Stimulated activated naive CD8-positive, alpha-beta T cell treated with anti-CD3 and anti-CD28 coated beads, Interleukin-15, Interleukin-2, amounts not matched to agents 100 ng/mL and 50 ng/mL, for 24 hours (primary cell): ENCODE measurements at regions not wholly inside any gene's neighbourhood (a gene's known extent, or its start where the extent isn't known, plus 50 kb on each side); places are given as distances from the start of the nearest gene placed in this dataset.
"Not testable (repeated sequence)": the region's sequence is repeated elsewhere in the genome, so short reads cannot be mapped to it uniquely, and the experiment has no call there.

Experiments
- H3K27ac Mint-ChIP-seq: one replicate; pipeline ENCODE4 v1.8.0; 2021; ENCODE audit warnings: mild to moderate bottlenecking, mixed read lengths
- H3K27me3 Mint-ChIP-seq: one replicate; pipeline ENCODE4 v1.8.0; 2021; ENCODE audit warnings: mixed read lengths
- H3K36me3 Mint-ChIP-seq: one replicate; pipeline ENCODE4 v1.8.0; 2021; ENCODE audit warnings: low read depth, mixed read lengths
- H3K4me1 Mint-ChIP-seq: one replicate; pipeline ENCODE4 v1.8.0; 2021; ENCODE audit warnings: low read depth, mixed read lengths
- H3K4me3 Mint-ChIP-seq: one replicate; pipeline ENCODE4 v1.8.0; 2021; ENCODE audit warnings: mild to moderate bottlenecking, mixed read lengths
- H3K9me3 Mint-ChIP-seq: one replicate; pipeline ENCODE4 v1.8.0; 2021; ENCODE audit warnings: mixed read lengths

DNA sequence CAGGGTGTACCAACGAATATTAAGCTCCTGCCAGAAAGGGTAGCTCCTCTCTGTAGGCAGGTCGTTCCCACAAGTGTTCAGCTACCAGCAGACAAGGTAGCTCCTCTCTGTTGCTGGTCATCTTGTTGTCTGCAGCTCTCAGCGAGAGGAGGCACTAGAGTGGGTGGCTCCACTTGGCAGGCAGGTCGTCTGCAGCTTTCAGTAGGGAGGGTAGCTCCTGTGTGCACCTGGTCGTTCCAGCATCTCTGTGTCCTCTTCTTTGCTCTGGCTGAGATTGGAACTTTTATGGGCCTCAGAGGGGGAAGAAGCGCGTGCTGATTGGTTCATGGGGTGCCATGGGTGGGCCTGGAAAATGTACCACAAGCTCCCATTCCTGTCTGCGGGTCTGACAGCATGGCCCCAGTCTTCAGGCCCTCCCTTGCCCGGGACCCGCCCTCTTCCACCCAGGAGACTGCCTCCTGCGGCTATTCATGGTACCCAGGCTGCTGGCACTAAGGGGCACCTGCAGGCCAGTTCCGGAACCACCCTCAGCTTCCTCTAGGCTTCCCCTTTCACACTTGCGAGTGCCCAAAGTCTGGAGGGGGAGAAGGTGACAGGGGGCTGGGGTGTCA lies 63.9 kb upstream of the CACNA2D1 start:
- Mint-ChIP-seq H3K4me3 (no peak overlapping the region), H3K27me3 (peaks cover 7% of the 10 kb centered on the region), H3K4me1 (no peaks in the 10 kb centered on the region), H3K9me3 (peaks cover 3% of the 10 kb centered on the region), H3K36me3 (no peaks in the 10 kb centered on the region), H3K27ac (no peak overlapping the region)

GRCh38 chr7:82506702-82507101 lies 63.1 kb upstream of the CACNA2D1 start:
- peaks cover 7% of the 10 kb centered on the region for H3K27me3 Mint-ChIP-seq
- H3K9me3 Mint-ChIP-seq: peaks cover 7% of the 10 kb centered on the region
- no peaks in the 10 kb centered on the region for H3K36me3 Mint-ChIP-seq
- no peak overlapping the region for H3K4me3 Mint-ChIP-seq
- H3K4me1 Mint-ChIP-seq: no peaks in the 10 kb centered on the region
- H3K27ac Mint-ChIP-seq: no peak overlapping the region

DNA sequence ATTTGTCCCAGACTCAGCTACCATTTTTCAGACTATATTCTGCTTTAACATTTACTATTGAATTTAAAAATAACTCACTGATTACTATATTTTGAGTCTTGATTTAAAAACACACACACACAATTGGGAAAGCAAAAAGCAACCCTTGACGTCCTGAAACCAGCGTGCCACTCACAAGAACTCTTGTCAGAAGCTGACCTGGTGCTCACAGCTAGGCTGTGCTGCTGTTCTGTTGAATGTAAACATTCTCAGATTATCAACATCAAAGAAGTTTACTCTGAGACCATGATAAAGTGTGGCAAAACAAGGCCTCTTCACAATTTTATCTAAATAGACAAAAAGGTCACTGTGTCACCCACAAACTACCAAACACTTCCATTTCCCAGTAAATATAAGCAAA lies 62.6 kb upstream of the CACNA2D1 start:
- Mint-ChIP-seq H3K4me1 (no peaks in the 10 kb centered on the region), H3K36me3 (no peaks in the 10 kb centered on the region), H3K27me3 (peaks cover 7% of the 10 kb centered on the region), H3K9me3 (peaks cover 7% of the 10 kb centered on the region), H3K27ac (no peak overlapping the region), H3K4me3 (no peak overlapping the region)

DNA sequence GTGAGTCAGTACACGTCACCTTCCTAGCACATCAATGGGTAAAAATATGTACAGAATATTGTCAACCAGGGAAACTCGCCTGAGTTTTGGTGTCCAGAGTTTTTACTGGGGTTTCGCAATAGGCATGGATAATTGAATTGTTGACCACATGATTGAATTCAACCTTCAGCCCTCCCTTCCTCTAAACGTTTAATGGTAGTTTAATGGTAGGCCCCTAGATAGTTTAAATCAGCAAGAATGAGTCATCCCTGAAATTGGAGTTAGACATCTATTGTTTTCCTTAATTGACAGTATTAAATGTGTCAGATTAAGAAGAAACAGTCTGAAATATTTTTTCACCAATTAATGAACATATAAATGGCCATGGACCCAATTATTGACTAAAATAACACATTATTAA lies 57.8 kb upstream of the CACNA2D1 start:
- no peaks in the 10 kb centered on the region for H3K27me3 Mint-ChIP-seq
- no peaks in the 10 kb centered on the region for H3K4me1 Mint-ChIP-seq
- no peaks in the 10 kb centered on the region for H3K36me3 Mint-ChIP-seq
- H3K4me3 Mint-ChIP-seq: no peak overlapping the region
- H3K27ac Mint-ChIP-seq: no peak overlapping the region
- peaks cover 11% of the 10 kb centered on the region for H3K9me3 Mint-ChIP-seq

- H3K9me3 Mint-ChIP-seq: peaks cover 11% of the 10 kb centered on the region
- H3K27me3 Mint-ChIP-seq: not testable (repeated sequence)
Observed at GRCh38 chr7:82499546-82499945, 56.0 kb upstream of the CACNA2D1 start.

GRCh38 chr7:82494420-82494819 lies 50.8 kb upstream of the CACNA2D1 start:
- no peak overlapping the region for H3K27ac Mint-ChIP-seq
- no peak overlapping the region for H3K4me3 Mint-ChIP-seq
- H3K36me3 Mint-ChIP-seq: no peaks in the 10 kb centered on the region

More at GRCh38 chr7:82499546-82499945, 56.0 kb upstream of the CACNA2D1 start:
- not testable (repeated sequence) for H3K36me3 Mint-ChIP-seq, H3K27ac Mint-ChIP-seq, H3K4me3 Mint-ChIP-seq, H3K4me1 Mint-ChIP-seq

More at GRCh38 chr7:82494420-82494819, 50.8 kb upstream of the CACNA2D1 start:
- H3K9me3 Mint-ChIP-seq: no peaks in the 10 kb centered on the region
- peaks cover 5% of the 10 kb centered on the region for H3K27me3 Mint-ChIP-seq
- H3K4me1 Mint-ChIP-seq: no peaks in the 10 kb centered on the region
